NT2/D1 (cell line): ENCODE measurements at regions not wholly inside any gene's neighbourhood (a gene's known extent, or its start where the extent isn't known, plus 50 kb on each side); places are given as distances from the start of the nearest gene placed in this dataset.
A peak's percentile ranks its signal among the peaks of the same experiment; 100 is the strongest.

ENCODE experiments used
- DNase-seq: peaks from one replicate; pipeline ENCODE4 v3.0.0-alpha.2; 2011; ENCODE audit warnings: low read depth, low spot score
- H3K27me3 ChIP-seq: 2 replicates; pipeline ENCODE4 v1.6.0; 2011; ENCODE audit warnings: mild to moderate bottlenecking; ENCODE audit not compliant: insufficient read length, insufficient read depth
- H3K36me3 ChIP-seq: 2 replicates; pipeline ENCODE4 v1.6.1; 2011; ENCODE audit warnings: mild to moderate bottlenecking, low read length, mixed read lengths; ENCODE audit not compliant: insufficient read depth, insufficient read length
- H3K4me1 ChIP-seq: 2 replicates; pipeline ENCODE4 v1.5.1; 2011; ENCODE audit not compliant: insufficient read depth, insufficient read length
- H3K4me3 ChIP-seq: 2 replicates; pipeline ENCODE4 v1.5.1; 2011; ENCODE audit warnings: low read depth; ENCODE audit not compliant: insufficient read length
- H3K9ac ChIP-seq: 2 replicates; pipeline ENCODE4 v1.6.0; 2011; ENCODE audit warnings: low read depth; ENCODE audit not compliant: insufficient read length
- H3K9me3 ChIP-seq: 2 replicates; pipeline ENCODE4 v1.5.1; 2011; ENCODE audit warnings: mild to moderate bottlenecking, low read length; ENCODE audit not compliant: insufficient read depth
- SUZ12 ChIP-seq: IDR thresholded peaks from 2 replicates; pipeline ENCODE4 v1.6.1; 2011; ENCODE audit not compliant: insufficient read length, insufficient read depth; ENCODE audit errors: extremely low read depth
- YY1 ChIP-seq: IDR thresholded peaks from 2 replicates; pipeline ENCODE4 v1.6.1; 2011; ENCODE audit not compliant: insufficient read length, insufficient read depth
- ZNF274 ChIP-seq: IDR thresholded peaks from 2 replicates; pipeline ENCODE4 v1.6.1; 2011; ENCODE audit warnings: mild to moderate bottlenecking, low read depth, low read length

- Histone ChIP-seq H3K4me3 (peak overlapping the region; percentile 40), H3K36me3 (no peaks in the 10 kb centered on the region), H3K27me3 (no peaks in the 10 kb centered on the region), H3K4me1 (no peaks in the 10 kb centered on the region), H3K9me3 (0 out of 2 replicates have a peak, but pooled peaks cover 4% of the 10 kb centered on the region), H3K9ac (peak overlapping the region; percentile 64)
- peak; percentile 30 for DNase-seq
- no peak for TF ChIP-seq SUZ12
- TF ChIP-seq YY1, result no peak
- no peak for TF ChIP-seq ZNF274
Measured at GRCh38 chr5:27727254-27727653, 688.9 kb upstream of the CDH9 start.

- no peaks in the 10 kb centered on the region for H3K4me1 ChIP-seq
- no peaks in the 10 kb centered on the region for H3K9me3 ChIP-seq
- H3K27me3 ChIP-seq, result no peaks in the 10 kb centered on the region
- no peaks in the 10 kb centered on the region for H3K36me3 ChIP-seq
- no peak overlapping the region for H3K4me3 ChIP-seq
- no peak for TF ChIP-seq ZNF274
- TF ChIP-seq SUZ12, result no peak
- TF ChIP-seq YY1, result no peak
- no peak for DNase-seq
- H3K9ac ChIP-seq, result no peak overlapping the region
Measured at GRCh38 chr5:27722337-27722736, 684.0 kb upstream of the CDH9 start.

GRCh38 chr5:27708534-27708933, 670.1 kb upstream of the CDH9 start:
- DNase-seq, result no peak
- no peak overlapping the region for H3K9ac ChIP-seq
- H3K9me3 ChIP-seq, result no peaks in the 10 kb centered on the region
- H3K4me1 ChIP-seq, result no peaks in the 10 kb centered on the region
- no peaks in the 10 kb centered on the region for H3K27me3 ChIP-seq
- TF ChIP-seq YY1, result no peak
- no peak for TF ChIP-seq SUZ12
- no peak for TF ChIP-seq ZNF274
- H3K36me3 ChIP-seq, result no peaks in the 10 kb centered on the region
- H3K4me3 ChIP-seq, result no peak overlapping the region

GRCh38 chr5:27706832-27707231, 668.4 kb upstream of the CDH9 start:
- no peak overlapping the region for H3K9ac ChIP-seq
- H3K36me3 ChIP-seq, result no peaks in the 10 kb centered on the region
- TF ChIP-seq ZNF274, result no peak
- TF ChIP-seq SUZ12, result no peak
- TF ChIP-seq YY1, result no peak
- DNase-seq, result no peak
- no peaks in the 10 kb centered on the region for H3K27me3 ChIP-seq
- H3K4me1 ChIP-seq, result no peaks in the 10 kb centered on the region
- H3K4me3 ChIP-seq, result no peak overlapping the region
- no peaks in the 10 kb centered on the region for H3K9me3 ChIP-seq

- Histone ChIP-seq H3K9me3 (no peaks in the 10 kb centered on the region), H3K9ac (no peak overlapping the region), H3K4me1 (no peaks in the 10 kb centered on the region), H3K36me3 (no peaks in the 10 kb centered on the region), H3K4me3 (no peak overlapping the region), H3K27me3 (no peaks in the 10 kb centered on the region)
- DNase-seq, result no peak
- no peak for TF ChIP-seq ZNF274
- no peak for TF ChIP-seq YY1
- no peak for TF ChIP-seq SUZ12
Measured at GRCh38 chr5:27705661-27706060, 667.3 kb upstream of the CDH9 start.

GRCh38 chr5:27701931-27702903, 663.8 kb upstream of the CDH9 start:
- TF ChIP-seq SUZ12 (no peak), ZNF274 (no peak), YY1 (no peak)
- no peaks in the 10 kb centered on the region for H3K27me3 ChIP-seq
- DNase-seq, result peak; percentile 18
- no peaks in the 10 kb centered on the region for H3K36me3 ChIP-seq
- no peaks in the 10 kb centered on the region for H3K4me1 ChIP-seq
- H3K9ac ChIP-seq, result no peak overlapping the region
- no peaks in the 10 kb centered on the region for H3K9me3 ChIP-seq
- H3K4me3 ChIP-seq, result no peak overlapping the region

- no peak for TF ChIP-seq ZNF274
- Histone ChIP-seq H3K27me3 (no peaks in the 10 kb centered on the region), H3K9ac (no peak overlapping the region), H3K36me3 (no peaks in the 10 kb centered on the region), H3K9me3 (no peaks in the 10 kb centered on the region), H3K4me3 (no peak overlapping the region), H3K4me1 (no peaks in the 10 kb centered on the region)
- DNase-seq, result no peak
Measured at GRCh38 chr5:27700526-27700925, 662.1 kb upstream of the CDH9 start.

- peak; percentile 11 for DNase-seq
- Histone ChIP-seq H3K4me3 (no peak overlapping the region), H3K36me3 (no peaks in the 10 kb centered on the region), H3K27me3 (no peaks in the 10 kb centered on the region), H3K9me3 (no peaks in the 10 kb centered on the region), H3K4me1 (no peaks in the 10 kb centered on the region), H3K9ac (no peak overlapping the region)
- no peak for TF ChIP-seq ZNF274
- TF ChIP-seq SUZ12, result no peak
- no peak for TF ChIP-seq YY1
Measured at GRCh38 chr5:27682600-27682999, 644.2 kb upstream of the CDH9 start.
